Astrocyte (in vitro differentiated cells and primary cell): ENCODE measurements at regions not wholly inside any gene's neighbourhood (a gene's known extent, or its start where the extent isn't known, plus 50 kb on each side); places are given as distances from the start of the nearest gene placed in this dataset.

Source experiments
- DNase-seq: peaks from one replicate; pipeline ENCODE4 v3.0.0-alpha.2; 2010; ENCODE audit warnings: low read depth
- FAIRE-seq: peaks from 2 replicates; lab custom pipeline; 2011; peaks lifted over from hg19 to GRCh38; lab: Jason Lieb, UNC
- H2AFZ ChIP-seq: 2 replicates; pipeline ENCODE4 v1.6.0; 2012; ENCODE audit warnings: low read depth, low read length, inconsistent platforms
- H3K27ac ChIP-seq: 2 replicates; pipeline ENCODE4 v1.5.1; 2011; ENCODE audit warnings: low read depth, low read length, inconsistent platforms
- H3K27me3 ChIP-seq: 2 replicates; pipeline ENCODE4 v1.6.0; 2011; ENCODE audit warnings: low read length, inconsistent platforms; ENCODE audit not compliant: insufficient read depth
- H3K36me3 ChIP-seq: 2 replicates; pipeline ENCODE4 v1.5.1; 2011; ENCODE audit warnings: low read length, inconsistent platforms; ENCODE audit not compliant: insufficient read depth
- H3K4me1 ChIP-seq: 2 replicates; pipeline ENCODE4 v1.5.1; 2011; ENCODE audit warnings: low read length, inconsistent platforms; ENCODE audit not compliant: insufficient read depth
- H3K4me2 ChIP-seq: 2 replicates; pipeline ENCODE4 v1.6.0; 2012; ENCODE audit warnings: low read length, inconsistent platforms
- H3K4me3 ChIP-seq: 2 replicates; pipeline ENCODE4 v1.5.1; 2011; ENCODE audit warnings: low read depth, mild to moderate bottlenecking, low read length, inconsistent platforms; ENCODE audit not compliant: insufficient read depth
- H3K79me2 ChIP-seq: 2 replicates; pipeline ENCODE4 v1.6.0; 2012; ENCODE audit warnings: mild to moderate bottlenecking, low read length, inconsistent platforms; ENCODE audit not compliant: insufficient read depth
- H3K9ac ChIP-seq: 2 replicates; pipeline ENCODE4 v1.6.0; 2012; ENCODE audit warnings: mild to moderate bottlenecking, low read length, inconsistent platforms
- H3K9me3 ChIP-seq: 2 replicates; pipeline ENCODE4 v1.5.1; 2012; ENCODE audit warnings: low read depth, mild to moderate bottlenecking, low read length, inconsistent platforms; ENCODE audit not compliant: insufficient read depth
- H4K20me1 ChIP-seq: 2 replicates; pipeline ENCODE4 v1.6.0; 2012; ENCODE audit warnings: low read length, inconsistent platforms; ENCODE audit not compliant: insufficient read depth
- H3K27ac Mint-ChIP-seq: one replicate; pipeline ENCODE4 v1.8.0; 2021; ENCODE audit warnings: mild to moderate bottlenecking, mixed read lengths; ENCODE audit not compliant: unreplicated experiment
- H3K27me3 Mint-ChIP-seq: one replicate; pipeline ENCODE4 v1.8.0; 2021; ENCODE audit warnings: low read depth, mixed read lengths; ENCODE audit not compliant: unreplicated experiment
- H3K36me3 Mint-ChIP-seq: one replicate; pipeline ENCODE4 v1.8.0; 2021; ENCODE audit warnings: low read depth, mixed read lengths; ENCODE audit not compliant: unreplicated experiment
- H3K4me1 Mint-ChIP-seq: one replicate; pipeline ENCODE4 v1.8.0; 2021; ENCODE audit warnings: low read depth, mixed read lengths; ENCODE audit not compliant: unreplicated experiment
- H3K4me3 Mint-ChIP-seq: one replicate; pipeline ENCODE4 v1.8.0; 2021; ENCODE audit warnings: mild to moderate bottlenecking, moderate library complexity, mixed read lengths; ENCODE audit not compliant: unreplicated experiment
- H3K9me3 Mint-ChIP-seq: one replicate; pipeline ENCODE4 v1.8.0; 2021; ENCODE audit warnings: mild to moderate bottlenecking, mixed read lengths; ENCODE audit not compliant: unreplicated experiment
- CTCF ChIP-seq: IDR thresholded peaks from 2 replicates; pipeline ENCODE4 v1.5.1; 2011; ENCODE audit warnings: low read depth, mild to moderate bottlenecking, inconsistent platforms, low read length, moderate library complexity; ENCODE audit not compliant: insufficient read depth
- EZH2 ChIP-seq: IDR thresholded peaks from 2 replicates; pipeline ENCODE4 v1.6.1; 2012; ENCODE audit warnings: mild to moderate bottlenecking, low read length, inconsistent platforms; ENCODE audit not compliant: insufficient read depth

- Mint-ChIP-seq H3K4me3 (no peak overlapping the region), H3K27me3 (no peaks in the 10 kb centered on the region), H3K4me1 (peaks cover 18% of the 10 kb centered on the region), H3K27ac (no peak overlapping the region), H3K36me3 (no peaks in the 10 kb centered on the region), H3K9me3 (no peaks in the 10 kb centered on the region)
- TF ChIP-seq EZH2 (no peak), CTCF (no peak)
- Histone ChIP-seq H3K27me3 (no peaks in the 10 kb centered on the region), H3K4me1 (no peaks in the 10 kb centered on the region), H3K36me3 (no peaks in the 10 kb centered on the region), H3K4me3 (no peak overlapping the region), H2AFZ (no peak overlapping the region), H3K79me2 (no peaks in the 10 kb centered on the region), H4K20me1 (no peaks in the 10 kb centered on the region), H3K9ac (no peak overlapping the region), H3K9me3 (no peaks in the 10 kb centered on the region), H3K4me2 (no peak overlapping the region), H3K27ac (no peak overlapping the region)
- DNase-seq (no peak), FAIRE-seq (no peak)
Measured at GRCh38 chr9:532707-533106, 308.8 kb upstream of the DMRT1 start.

- no peaks in the 10 kb centered on the region for H3K27me3 Mint-ChIP-seq
- no peaks in the 10 kb centered on the region for H3K36me3 Mint-ChIP-seq
- H3K9me3 Mint-ChIP-seq: no peaks in the 10 kb centered on the region
- Histone ChIP-seq H2AFZ (no peak overlapping the region), H3K4me2 (no peak overlapping the region), H3K9me3 (no peaks in the 10 kb centered on the region), H3K27ac (no peak overlapping the region), H3K36me3 (no peaks in the 10 kb centered on the region), H3K27me3 (no peaks in the 10 kb centered on the region), H3K79me2 (no peaks in the 10 kb centered on the region), H3K4me3 (no peak overlapping the region), H3K9ac (no peak overlapping the region), H4K20me1 (no peaks in the 10 kb centered on the region), H3K4me1 (no peaks in the 10 kb centered on the region)
- TF ChIP-seq EZH2: no peak
- TF ChIP-seq CTCF: no peak
- no peak overlapping the region for H3K4me3 Mint-ChIP-seq
- peaks cover 18% of the 10 kb centered on the region for H3K4me1 Mint-ChIP-seq
- no peak for FAIRE-seq
- no peak overlapping the region for H3K27ac Mint-ChIP-seq
- no peak for DNase-seq
Measured at GRCh38 chr9:534886-535285, 306.6 kb upstream of the DMRT1 start.

- Histone ChIP-seq H3K4me3 (no peak overlapping the region), H3K79me2 (no peaks in the 10 kb centered on the region), H3K9ac (no peak overlapping the region), H4K20me1 (no peaks in the 10 kb centered on the region), H3K9me3 (no peaks in the 10 kb centered on the region), H3K36me3 (no peaks in the 10 kb centered on the region), H3K4me1 (no peaks in the 10 kb centered on the region), H3K27ac (no peak overlapping the region), H3K27me3 (no peaks in the 10 kb centered on the region), H2AFZ (no peak overlapping the region), H3K4me2 (no peak overlapping the region)
- no peak overlapping the region for H3K4me3 Mint-ChIP-seq
- H3K9me3 Mint-ChIP-seq: no peaks in the 10 kb centered on the region
- no peaks in the 10 kb centered on the region for H3K27me3 Mint-ChIP-seq
- DNase-seq: no peak
- no peaks in the 10 kb centered on the region for H3K36me3 Mint-ChIP-seq
- H3K4me1 Mint-ChIP-seq: peaks cover 17% of the 10 kb centered on the region
- TF ChIP-seq EZH2: no peak
- no peak for TF ChIP-seq CTCF
- H3K27ac Mint-ChIP-seq: no peak overlapping the region
- no peak for FAIRE-seq
Measured at GRCh38 chr9:535356-535755, 306.1 kb upstream of the DMRT1 start.
